Keratinocyte (primary cell): ENCODE measurements at regions not wholly inside any gene's neighbourhood (a gene's known extent, or its start where the extent isn't known, plus 50 kb on each side); places are given as distances from the start of the nearest gene placed in this dataset.

Experiments used
- DNase-seq: peaks from one replicate; pipeline ENCODE4 v3.0.0-alpha.2; 2011; ENCODE audit warnings: low read depth, missing footprints, low spot score
- FAIRE-seq: peaks from 2 replicates; lab custom pipeline; 2011; peaks lifted over from hg19 to GRCh38; lab: Jason Lieb, UNC
- H2AFZ ChIP-seq: 2 replicates; pipeline ENCODE4 v1.6.0; 2012; ENCODE audit warnings: low read length, control low read depth, inconsistent platforms; ENCODE audit not compliant: control insufficient read depth
- H3K27ac ChIP-seq: 2 replicates; pipeline ENCODE4 v1.5.1; 2011; ENCODE audit warnings: low read length; ENCODE audit not compliant: control insufficient read depth, insufficient read depth
- H3K27me3 ChIP-seq: 3 replicates; pipeline ENCODE4 v1.6.0; 2011; ENCODE audit warnings: low read length; ENCODE audit not compliant: control insufficient read depth, insufficient read depth; ENCODE audit errors: extremely low read depth
- H3K36me3 ChIP-seq, 2 experiments: 2 replicates in 1 of 2; 3 replicates in 1 of 2; pipeline ENCODE4 v1.5.1; 2011; ENCODE audit warnings: low read length in 2 of 2, mild to moderate bottlenecking in 1 of 2; ENCODE audit not compliant: control insufficient read depth in 2 of 2, insufficient read depth in 2 of 2; ENCODE audit errors: extremely low read depth in 1 of 2
- H3K4me1 ChIP-seq: 3 replicates; pipeline ENCODE4 v1.5.1; 2011; ENCODE audit warnings: low read length; ENCODE audit not compliant: control insufficient read depth, insufficient read depth; ENCODE audit errors: extremely low read depth
- H3K4me2 ChIP-seq: 3 replicates; pipeline ENCODE4 v1.6.0; 2011; ENCODE audit warnings: low read depth, low read length; ENCODE audit not compliant: control insufficient read depth, insufficient read depth; ENCODE audit errors: extremely low read depth
- H3K4me3 ChIP-seq, 3 experiments: fragments of 200-600 bp in 1 of 3; sonication (generic) in 1 of 3; 2 replicates in 2 of 3; 3 replicates in 1 of 3; pipeline ENCODE4 v1.5.1; 2011 to 2016; ENCODE audit warnings: low read length in 3 of 3, mild to moderate bottlenecking in 3 of 3, control low read depth in 2 of 3, inconsistent platforms in 1 of 3, low read depth in 1 of 3, mixed read lengths in 1 of 3, mixed run types in 1 of 3, moderate library complexity in 1 of 3; ENCODE audit not compliant: control insufficient read depth in 2 of 3, insufficient read depth in 2 of 3; ENCODE audit errors: extremely low read depth in 1 of 3
- H3K79me2 ChIP-seq: 2 replicates; pipeline ENCODE4 v1.6.0; 2012; ENCODE audit warnings: low read length; ENCODE audit not compliant: control insufficient read depth, insufficient read depth
- H3K9ac ChIP-seq: 3 replicates; pipeline ENCODE4 v1.6.0; 2011; ENCODE audit warnings: low read length; ENCODE audit not compliant: control insufficient read depth, insufficient read depth; ENCODE audit errors: extremely low read depth
- H3K9me1 ChIP-seq: 3 replicates; pipeline ENCODE4 v1.6.0; 2011; ENCODE audit warnings: low read length; ENCODE audit not compliant: control insufficient read depth, insufficient read depth; ENCODE audit errors: extremely low read depth
- H3K9me3 ChIP-seq: 2 replicates; pipeline ENCODE4 v1.5.1; 2012; ENCODE audit warnings: low read depth, low read length; ENCODE audit not compliant: control insufficient read depth
- H4K20me1 ChIP-seq: 3 replicates; pipeline ENCODE4 v1.6.0; 2011; ENCODE audit warnings: low read length; ENCODE audit not compliant: control insufficient read depth, insufficient read depth; ENCODE audit errors: extremely low read depth
- CTCF ChIP-seq, 3 experiments: IDR thresholded peaks in 1 of 3; conservative IDR thresholded peaks in 1 of 3; optimal IDR thresholded peaks in 1 of 3; 2 replicates in 2 of 3; 3 replicates in 1 of 3; pipeline versions ENCODE3 to v1.5.1; 2011; ENCODE audit warnings: low read length in 3 of 3, mild to moderate bottlenecking in 3 of 3, moderate library complexity in 2 of 3, control low read depth in 1 of 3, inconsistent platforms in 1 of 3; ENCODE audit not compliant: insufficient read depth in 2 of 3; ENCODE audit errors: extremely low read depth in 1 of 3
- EZH2 ChIP-seq: IDR thresholded peaks from one replicate; pipeline ENCODE4 v1.6.1; 2012; ENCODE audit warnings: inconsistent platforms, mild to moderate bottlenecking, low read length, moderate library complexity
- dilution Hi-C: fragments of 300-500 bp; cut with MboI; formaldehyde crosslinking; loops from one replicate; pipeline ENCODE4 v1.7.0; 2020; ENCODE audit warnings: low sequenced_read_pairs; ENCODE audit not compliant: extremely low pct_ligation_motif_present

- Histone ChIP-seq H2AFZ (no peak overlapping the region), H3K79me2 (no peaks in the 10 kb centered on the region), H3K9me3 (no peaks in the 10 kb centered on the region), H3K9ac (no peak overlapping the region), H3K4me1 (peaks cover 3% of the 10 kb centered on the region), H3K9me1 (no peaks in the 10 kb centered on the region), H3K4me2 (no peak overlapping the region), H3K4me3 (no peak overlapping the region), H4K20me1 (no peaks in the 10 kb centered on the region), H3K27me3 (no peaks in the 10 kb centered on the region), H3K36me3 (no peaks in the 10 kb centered on the region), H3K27ac (no peak overlapping the region)
- dilution Hi-C loops = no loop called here
- FAIRE-seq (no peak), DNase-seq (no peak)
- TF ChIP-seq CTCF (optimal IDR thresholded peaks at IDR 0.05 in 1 of 3, IDR thresholded peaks at IDR 0.05 in 1 of 3, conservative IDR thresholded peaks at IDR 0.05 in 1 of 3; ENCODE audit: extremely low read depth in 1 of 3, insufficient read depth in 2 of 3, low read length in 3 of 3) (no peak), EZH2 (no peak)
Measured at GRCh38 chr2:118671701-118672454, 175.6 kb downstream of the EN1 start.

GRCh38 chr2:118670838-118671237, 176.6 kb downstream of the EN1 start:
- no peak overlapping the region for H3K4me3 ChIP-seq
- H3K27me3 ChIP-seq = no peaks in the 10 kb centered on the region
- H3K79me2 ChIP-seq = no peaks in the 10 kb centered on the region
- DNase-seq (no peak), FAIRE-seq (no peak)
- no peaks in the 10 kb centered on the region for H3K9me3 ChIP-seq
- H3K9me1 ChIP-seq = no peaks in the 10 kb centered on the region
- H3K36me3 ChIP-seq = no peaks in the 10 kb centered on the region
- TF ChIP-seq CTCF (optimal IDR thresholded peaks at IDR 0.05 in 1 of 3, IDR thresholded peaks at IDR 0.05 in 1 of 3, conservative IDR thresholded peaks at IDR 0.05 in 1 of 3; ENCODE audit: extremely low read depth in 1 of 3, insufficient read depth in 2 of 3, low read length in 3 of 3) (no peak), EZH2 (no peak)
- H3K9ac ChIP-seq = no peak overlapping the region
- no peak overlapping the region for H3K27ac ChIP-seq
- H3K4me1 ChIP-seq = peaks cover 3% of the 10 kb centered on the region
- H3K4me2 ChIP-seq = no peak overlapping the region
- H4K20me1 ChIP-seq = no peaks in the 10 kb centered on the region
- dilution Hi-C loops = no loop called here
- H2AFZ ChIP-seq = no peak overlapping the region
